HG03159 (cell line): ENCODE measurements at regions not wholly inside any gene's neighbourhood (a gene's known extent, or its start where the extent isn't known, plus 50 kb on each side); places are given as distances from the start of the nearest gene placed in this dataset.
A peak's percentile ranks its signal among the peaks of the same experiment; 100 is the strongest.
"Not testable (repeated sequence)": the region's sequence is repeated elsewhere in the genome, so short reads cannot be mapped to it uniquely, and the experiment has no call there.

Experiments used
- ATAC-seq: cut with Tn5 transposase; IDR thresholded peaks from one replicate; pipeline ENCODE4 v1.9.1; 2021; ENCODE audit warnings: mild to moderate bottlenecking, moderate library complexity; ENCODE audit not compliant: unreplicated experiment

GRCh38 chr6:125354649-125355048 lies 52.9 kb upstream of the HDDC2 start:
- ATAC-seq = no peak

DNA sequence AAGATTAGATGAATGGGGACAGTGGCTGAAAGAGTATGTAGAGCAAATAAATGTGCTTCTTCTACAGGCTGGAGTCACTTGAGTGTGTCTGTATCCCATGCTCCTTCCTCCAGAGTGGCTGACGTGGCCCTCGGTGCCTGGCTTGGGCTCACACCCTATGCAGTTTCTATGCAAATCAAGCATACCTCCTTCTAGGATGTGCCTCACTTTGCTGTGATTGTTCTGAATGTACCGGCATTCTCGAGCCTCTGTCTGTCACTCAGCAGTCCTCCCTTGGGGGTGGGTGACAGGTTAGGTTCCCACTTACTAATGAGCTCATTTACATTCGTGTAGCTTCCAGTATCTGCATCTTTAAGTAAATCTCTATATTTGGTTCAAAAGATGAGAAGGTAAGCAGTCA lies 55.1 kb upstream of the HDDC2 start:
- ATAC-seq = peak; percentile 58

DNA sequence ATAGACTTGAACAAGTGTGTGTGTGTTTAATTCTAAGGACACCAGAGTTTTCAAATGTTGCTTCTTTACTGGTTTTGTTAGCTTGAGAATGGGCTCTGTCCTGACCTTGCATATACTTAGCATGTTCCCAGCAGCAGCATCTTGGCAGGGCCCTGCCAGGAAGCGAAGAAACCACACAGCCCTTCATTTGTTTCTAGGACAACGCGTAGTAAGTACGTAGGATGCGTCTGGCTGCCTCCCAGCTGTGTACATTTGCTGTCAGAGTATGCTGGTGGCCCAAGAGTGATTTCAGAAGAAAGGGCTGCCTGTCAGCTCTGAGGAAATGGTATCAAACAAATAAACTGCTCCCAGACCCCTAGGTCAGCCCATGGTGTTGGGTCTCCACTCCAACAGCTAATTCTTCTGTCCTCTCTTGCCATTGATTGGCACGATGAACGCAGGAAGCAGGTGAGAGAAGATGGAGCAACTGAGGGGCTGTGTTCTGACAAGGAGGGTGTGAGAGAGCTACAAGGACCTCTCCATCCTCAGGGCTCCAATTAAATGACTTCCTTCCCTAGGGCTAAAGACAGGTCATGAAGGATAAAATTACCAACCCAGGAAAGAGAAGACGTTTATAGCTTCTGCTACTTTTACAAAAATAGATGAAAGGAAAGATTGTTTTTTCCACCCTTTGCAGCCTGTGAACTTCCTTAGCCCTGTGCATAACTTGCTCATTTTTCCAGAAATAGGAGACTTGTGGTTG lies 55.9 kb upstream of the HDDC2 start:
- peak; percentile 60 for ATAC-seq

DNA sequence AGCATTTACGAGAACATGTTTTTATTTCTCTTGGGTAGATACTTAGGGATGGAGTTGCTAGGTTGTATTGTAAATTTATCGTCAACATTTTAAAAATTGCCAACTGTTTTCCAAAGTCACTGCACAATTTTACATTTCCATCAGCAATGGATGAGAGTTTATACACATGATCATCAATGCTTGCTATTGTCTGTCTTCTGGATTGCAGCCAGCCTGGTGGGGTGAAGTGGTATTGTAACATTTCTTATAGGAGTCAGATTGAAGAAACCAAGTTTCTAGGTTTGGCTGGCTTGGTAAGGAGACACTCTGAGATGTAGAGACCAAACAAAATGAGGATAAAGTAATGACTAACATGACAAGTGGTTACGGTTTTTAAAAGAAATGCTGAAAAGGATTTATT lies 57.1 kb upstream of the HDDC2 start:
- no peak for ATAC-seq

GRCh38 chr6:125361868-125362267 lies 60.1 kb upstream of the HDDC2 start:
- no peak for ATAC-seq

- ATAC-seq = no peak
These were observed 61.5 kb upstream of the HDDC2 start for GRCh38 chr6:125363039-125363823.

- ATAC-seq = no peak
These were observed 62.0 kb upstream of the HDDC2 start for GRCh38 chr6:125363824-125364165.

DNA sequence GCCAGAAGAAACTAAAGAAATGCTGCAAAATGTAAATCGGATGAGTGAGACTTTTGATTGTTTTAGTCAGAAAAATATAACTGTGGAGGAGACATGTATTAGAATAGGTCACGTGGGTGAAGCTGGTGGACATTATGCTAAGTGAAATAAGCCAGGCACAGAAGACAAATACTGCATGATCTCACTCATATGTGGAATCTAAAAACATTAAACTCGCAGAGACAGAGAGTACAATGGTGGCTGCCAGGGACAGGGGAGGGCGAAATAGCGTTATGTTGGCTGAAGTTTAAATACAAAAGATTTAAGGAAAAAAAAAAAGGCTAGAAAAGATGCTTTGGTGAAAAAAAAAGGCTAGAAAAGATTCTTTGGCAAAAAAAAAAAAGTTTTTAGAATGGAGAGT lies 63.5 kb upstream of the HDDC2 start:
- ATAC-seq = no peak

- ATAC-seq = no peak
These were observed 65.4 kb upstream of the HDDC2 start for GRCh38 chr6:125367036-125367782.

DNA sequence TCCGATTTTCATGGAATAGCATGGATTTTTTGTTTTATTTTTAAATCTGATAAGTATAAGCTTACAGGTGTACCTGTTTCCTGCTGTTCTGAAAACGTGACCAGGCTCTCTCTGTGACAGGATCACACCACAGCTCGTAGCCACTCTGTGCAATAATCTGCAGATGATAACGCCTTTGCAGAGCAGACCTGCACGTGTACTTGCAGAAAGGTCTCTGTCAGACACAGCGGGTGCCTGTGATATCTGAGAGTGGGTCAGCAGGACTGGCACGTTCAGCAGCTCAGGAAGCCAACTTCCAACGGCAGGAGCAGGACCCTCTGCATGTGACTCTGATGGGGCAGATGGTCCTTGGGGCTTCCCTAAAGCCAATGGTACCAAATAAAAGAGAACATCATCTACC lies 68.6 kb upstream of the HDDC2 start:
- ATAC-seq = no peak

DNA sequence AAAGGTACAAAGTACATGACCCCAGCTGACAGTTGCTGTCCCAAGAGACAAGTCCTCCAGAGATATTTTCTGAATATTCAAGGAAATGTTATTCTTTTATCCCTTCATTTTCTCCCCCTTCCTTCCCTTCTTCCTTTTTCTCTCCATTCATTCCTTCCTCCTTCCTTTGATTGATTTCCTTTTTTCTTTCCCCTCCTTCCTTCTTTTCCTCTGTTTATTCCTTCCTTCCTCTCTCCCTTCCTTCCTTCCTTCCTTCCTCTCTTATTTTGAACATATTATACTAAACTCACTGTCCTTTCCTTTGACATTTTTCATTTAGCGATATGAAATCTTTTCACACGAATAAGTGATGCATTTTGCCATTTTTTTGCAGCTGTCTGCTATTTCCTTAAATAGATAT lies 73.2 kb upstream of the HDDC2 start:
- no peak for ATAC-seq

GRCh38 chr6:125375821-125376220 lies 74.1 kb upstream of the HDDC2 start:
- no peak for ATAC-seq

DNA sequence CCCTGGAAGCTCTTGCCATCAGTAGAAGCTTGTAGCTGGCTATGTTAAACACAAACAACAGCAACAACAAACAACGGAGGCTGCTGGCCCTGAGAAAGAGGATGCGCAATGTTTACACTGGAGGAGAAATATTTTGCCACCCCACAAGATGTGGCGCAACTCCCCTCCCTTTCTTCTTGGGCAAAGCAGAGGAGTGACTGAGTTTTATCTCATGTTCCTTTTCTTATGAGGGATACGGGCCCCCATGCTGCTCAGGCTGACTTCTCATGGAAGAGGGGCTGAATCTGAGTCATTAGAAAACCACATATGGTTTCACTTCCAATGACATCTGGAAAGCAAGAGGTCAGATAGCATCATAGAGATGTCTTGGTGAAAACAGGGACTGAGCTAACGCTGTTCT lies 75.9 kb upstream of the HDDC2 start:
- ATAC-seq = no peak

GRCh38 chr6:125379174-125379573 lies 77.4 kb upstream of the HDDC2 start:
- no peak for ATAC-seq

DNA sequence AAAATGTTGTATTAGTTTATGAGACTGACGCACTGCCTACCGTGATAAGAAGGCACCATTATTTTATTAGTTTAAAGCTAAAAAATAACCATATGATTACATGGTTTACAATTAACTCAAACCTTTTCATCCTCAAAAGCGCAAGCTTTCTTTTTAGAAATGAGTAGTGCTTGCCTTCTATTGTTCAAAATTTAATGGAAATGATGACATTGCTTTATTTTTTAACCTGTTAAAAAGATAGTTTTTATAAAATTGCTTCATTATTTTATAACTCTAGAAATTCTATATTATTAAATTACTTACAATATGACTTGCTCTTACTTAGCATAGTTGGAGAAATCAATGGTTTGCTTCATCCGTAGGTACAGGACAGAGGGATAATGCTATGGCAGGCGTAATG lies 78.7 kb upstream of the HDDC2 start:
- no peak for ATAC-seq

- not testable (repeated sequence) for ATAC-seq
These were observed 84.6 kb upstream of the HDDC2 start for GRCh38 chr6:125386337-125386736.

DNA sequence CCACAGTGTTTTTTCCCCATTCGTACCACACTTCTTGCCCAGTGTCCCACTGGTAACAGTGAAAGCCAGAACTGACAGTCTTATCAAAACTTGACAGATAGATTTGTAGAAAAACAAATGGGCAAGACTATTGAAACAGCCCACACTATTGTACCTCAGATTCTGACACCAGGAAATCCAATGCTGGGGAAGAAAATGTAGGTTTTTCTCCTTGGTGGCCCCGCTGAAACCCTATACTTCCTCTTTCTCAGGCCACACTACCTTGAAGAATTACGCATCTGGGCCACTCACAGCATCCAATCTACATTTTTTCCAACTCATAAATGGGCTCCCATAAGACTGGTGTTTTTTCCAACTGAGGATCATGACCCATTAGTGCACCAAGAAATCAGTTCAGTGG lies 90.9 kb upstream of the HDDC2 start:
- ATAC-seq = peak; percentile 73

GRCh38 chr6:125393449-125393858 lies 91.7 kb upstream of the HDDC2 start:
- ATAC-seq = peak; percentile 45

DNA sequence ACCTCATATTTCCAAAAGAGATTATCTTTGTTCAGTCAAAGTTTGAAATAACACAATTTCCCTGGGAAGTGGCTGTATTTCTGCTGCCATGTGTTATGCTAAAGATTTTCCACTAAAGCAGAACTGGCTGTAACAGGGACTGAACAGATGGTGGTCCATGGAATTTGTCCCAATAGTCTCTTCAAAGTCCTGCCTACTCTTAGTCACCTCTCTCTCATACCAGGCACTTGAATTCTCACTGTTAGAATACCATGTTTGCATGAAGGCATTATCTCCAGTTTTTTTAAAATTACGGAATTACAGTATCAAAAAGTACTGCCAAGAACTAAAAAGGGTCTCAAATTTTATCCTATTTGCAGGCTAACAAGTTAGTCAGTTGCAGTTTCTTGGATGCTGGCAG lies 105.0 kb upstream of the HDDC2 start:
- ATAC-seq = no peak

DNA sequence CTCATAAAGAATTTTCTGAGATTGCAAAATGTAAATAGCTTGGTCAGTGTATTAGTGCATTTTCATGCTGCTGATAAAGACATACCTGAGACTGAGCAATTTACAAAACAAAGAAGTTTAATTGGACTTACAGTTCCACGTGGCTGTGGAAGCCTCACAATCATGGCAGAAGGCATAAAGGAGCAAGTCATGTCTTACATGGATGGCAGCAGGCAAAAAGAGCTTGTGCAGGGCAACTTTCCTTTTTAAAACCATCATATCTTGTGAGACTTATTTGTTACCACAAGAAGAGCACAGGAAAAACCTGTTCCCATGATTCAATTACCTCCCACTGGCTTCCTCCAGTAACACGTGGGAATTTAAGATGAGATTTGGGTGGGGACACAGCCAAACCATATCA lies 112.7 kb upstream of the HDDC2 start:
- no peak for ATAC-seq

DNA sequence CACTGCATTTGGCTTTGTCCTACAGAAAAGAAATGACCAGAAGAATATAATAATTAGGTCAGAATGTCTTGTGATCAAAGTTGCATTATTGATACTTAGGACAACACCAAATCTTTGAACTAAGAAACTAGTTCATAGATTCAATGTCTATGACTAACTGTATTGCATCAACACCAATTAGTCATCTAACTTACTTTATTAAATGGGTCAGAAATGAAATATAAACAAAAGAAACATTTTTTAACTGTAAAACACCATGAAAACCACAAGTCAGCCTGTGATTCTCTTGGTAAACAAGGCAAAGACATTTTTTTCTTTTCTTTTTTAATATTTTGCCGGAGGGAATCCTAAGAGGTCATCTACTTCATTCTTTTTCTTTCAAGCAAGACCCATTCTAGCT lies 114.1 kb upstream of the HDDC2 start:
- ATAC-seq = no peak

- ATAC-seq = no peak
These were observed 120.1 kb upstream of the HDDC2 start for GRCh38 chr6:125421836-125422235.
